HCT116 (cell line): ENCODE measurements at regions not wholly inside any gene's neighbourhood (a gene's known extent, or its start where the extent isn't known, plus 50 kb on each side); places are given as distances from the start of the nearest gene placed in this dataset.

Source experiments
- ATAC-seq: fragments of 200-7000 bp; cut with Tn5 transposase; 2 replicates; pipeline ENCODE4 v1.9.1; 2020; ENCODE audit warnings: mild to moderate bottlenecking, moderate library complexity
- BruUV-seq: library from RNA; stranded (reverse); fragments of 400-500 nt; replicated peaks from 2 replicates; lab custom pipeline; 2021; lab: Mats Ljungman, UMichigan
- CTCF ChIA-PET: fragments of 300-600 bp; sonication (Branson Sonifier 250); formaldehyde crosslinking; loops from one replicate; lab custom pipeline; 2021; ENCODE audit warnings: antibody characterized with exemption; lab: Charles Lee
- POLR2A ChIA-PET: fragments of 300-600, 350-600 bp; sonication (Branson Sonifier 250); formaldehyde crosslinking; loops from one replicate; lab custom pipeline; 2021; ENCODE audit warnings: antibody characterized with exemption; lab: Charles Lee
- RAD21 ChIA-PET, 2 experiments: fragments of 300-600 bp; sonication (Branson Sonifier 250); formaldehyde crosslinking; loops; one replicate each; lab custom pipeline; 2023; ENCODE audit warnings: low total read pairs in 2 of 2; ENCODE audit not compliant: uncharacterized antibody in 2 of 2, unreplicated experiment in 2 of 2, low non-redundant PET in 1 of 2; lab: Charles Lee
- DNase-seq: peaks from one replicate; pipeline ENCODE4 v3.0.0-alpha.2; 2010; ENCODE audit warnings: low read depth, low spot score
- H2AFZ ChIP-seq: fragments of 200-600 bp; shearing (Covaris generic), sonication (generic); 2 replicates; pipeline ENCODE4 v1.6.1; 2017; ENCODE audit warnings: low read depth, mixed run types, mixed read lengths, antibody characterized with exemption, low read length; ENCODE audit not compliant: poor library complexity, severe bottlenecking
- H3K27ac ChIP-seq: 2 replicates; pipeline ENCODE4 v1.5.1; 2012; ENCODE audit warnings: low read depth, low read length
- H3K27me3 ChIP-seq: fragments of 200-600 bp; sonication (generic); 2 replicates; pipeline ENCODE4 v1.6.1; 2016; ENCODE audit warnings: mixed run types, low read length, mixed read lengths; ENCODE audit not compliant: insufficient read depth
- H3K36me3 ChIP-seq, 2 experiments: fragments of 200-500 bp in 1 of 2; fragments of 200-600 bp in 1 of 2; sonication (Bioruptor generic) in 1 of 2; sonication (generic) in 1 of 2; 2 replicates each; pipeline versions ENCODE4 v1.5.1 to v1.6.1; 2014 to 2016; ENCODE audit warnings: low read length in 2 of 2, inconsistent platforms in 1 of 2, mixed read lengths in 1 of 2, mixed run types in 1 of 2; ENCODE audit not compliant: insufficient read depth in 2 of 2, control insufficient read depth in 1 of 2
- H3K4me1 ChIP-seq, 2 experiments: fragments of 200-600 bp in 1 of 2; sonication (generic) in 1 of 2; 2 replicates each; pipeline versions ENCODE4 v1.5.1 to v1.6.1; 2012 to 2017; ENCODE audit warnings: low read length in 2 of 2, inconsistent platforms in 1 of 2, mild to moderate bottlenecking in 1 of 2, mixed read lengths in 1 of 2, mixed run types in 1 of 2, moderate library complexity in 1 of 2; ENCODE audit not compliant: insufficient read depth in 2 of 2, control insufficient read depth in 1 of 2
- H3K4me2 ChIP-seq: fragments of 200-600 bp; sonication (generic); 2 replicates; pipeline ENCODE4 v1.6.1; 2017; ENCODE audit warnings: mixed run types, low read length, mixed read lengths
- H3K4me3 ChIP-seq, 2 experiments: fragments of 200-600 bp in 1 of 2; sonication (generic) in 1 of 2; replicated peaks in 1 of 2; 2 replicates each; pipeline ENCODE4 v1.5.1; 2011 to 2016; ENCODE audit warnings: low read length in 2 of 2, control low read depth in 1 of 2, low read depth in 1 of 2, mild to moderate bottlenecking in 1 of 2, mixed read lengths in 1 of 2, mixed run types in 1 of 2
- H3K79me2 ChIP-seq: fragments of 200-600 bp; sonication (generic); 2 replicates; pipeline ENCODE4 v1.6.1; 2017; ENCODE audit warnings: mild to moderate bottlenecking, mixed run types, low read length, moderate library complexity, mixed read lengths; ENCODE audit not compliant: insufficient read depth
- H3K9ac ChIP-seq: fragments of 200-600 bp; sonication (generic); 2 replicates; pipeline ENCODE4 v1.6.1; 2016; ENCODE audit warnings: low read length, mixed read lengths
- H3K9me2 ChIP-seq: fragments of 200-600 bp; sonication (generic), shearing (Covaris generic); 2 replicates; pipeline ENCODE4 v1.6.1; 2017; ENCODE audit warnings: mixed run types, mild to moderate bottlenecking, moderate library complexity; ENCODE audit not compliant: insufficient read depth
- H3K9me3 ChIP-seq, 2 experiments: fragments of 200-500 bp in 1 of 2; fragments of 200-600 bp in 1 of 2; sonication (Bioruptor generic) in 1 of 2; sonication (generic) in 1 of 2; 2 replicates each; pipeline ENCODE4 v1.6.1; 2014 to 2017; ENCODE audit warnings: low read length in 2 of 2, mixed read lengths in 2 of 2, inconsistent platforms in 1 of 2, low read depth in 1 of 2, mild to moderate bottlenecking in 1 of 2, mixed run types in 1 of 2, moderate library complexity in 1 of 2; ENCODE audit not compliant: control insufficient read depth in 1 of 2, insufficient read depth in 1 of 2
- H4K20me1 ChIP-seq: fragments of 200-600 bp; sonication (generic), shearing (Covaris generic); 2 replicates; pipeline ENCODE4 v1.6.1; 2017; ENCODE audit warnings: mixed run types, mild to moderate bottlenecking, moderate library complexity; ENCODE audit not compliant: insufficient read depth
- CEBPB ChIP-seq: IDR thresholded peaks from 2 replicates; pipeline ENCODE4 v1.6.1; 2012; ENCODE audit warnings: low read depth
- EGR1 ChIP-seq: IDR thresholded peaks from 2 replicates; pipeline ENCODE4 v1.6.1; 2012; ENCODE audit warnings: low read depth
- ELF1 ChIP-seq: IDR thresholded peaks from 2 replicates; pipeline ENCODE4 v1.6.1; 2012; ENCODE audit warnings: low read depth, borderline replicate concordance
- EZH2 ChIP-seq: fragments of 200-600 bp; sonication (generic); IDR thresholded peaks from 2 replicates; pipeline ENCODE4 v1.6.1; 2017; ENCODE audit warnings: antibody characterized with exemption, mixed run types
- EZH2phosphoT487 ChIP-seq: fragments of 200-600 bp; IDR thresholded peaks from 2 replicates; pipeline ENCODE4 v1.6.1; 2018; ENCODE audit warnings: antibody characterized with exemption, borderline replicate concordance
- FOSL1 ChIP-seq: IDR thresholded peaks from 2 replicates; pipeline ENCODE4 v1.6.1; 2012; ENCODE audit warnings: low read depth
- MAX ChIP-seq: IDR thresholded peaks from 2 replicates; pipeline ENCODE4 v1.6.1; 2012
- POLR2A ChIP-seq: IDR thresholded peaks from 2 replicates; pipeline ENCODE4 v1.7.0; 2011; ENCODE audit warnings: borderline replicate concordance; ENCODE audit not compliant: insufficient read depth, insufficient read length; ENCODE audit errors: extremely low read depth
- POLR2AphosphoS5 ChIP-seq: IDR thresholded peaks from 2 replicates; pipeline ENCODE4 v1.6.1; 2011; ENCODE audit warnings: mild to moderate bottlenecking, low read depth, low read length, moderate library complexity
- RAD21 ChIP-seq: IDR thresholded peaks from 2 replicates; pipeline ENCODE4 v1.6.1; 2012; ENCODE audit warnings: low read depth, mild to moderate bottlenecking
- SIN3A ChIP-seq: IDR thresholded peaks from 2 replicates; pipeline ENCODE4 v1.6.1; 2012; ENCODE audit warnings: low read depth
- SP1 ChIP-seq: IDR thresholded peaks from 2 replicates; pipeline ENCODE4 v1.6.1; 2012; ENCODE audit warnings: low read depth
- SRF ChIP-seq: IDR thresholded peaks from 2 replicates; pipeline ENCODE4 v1.6.1; 2012; ENCODE audit warnings: low read depth
- TCF7L2 ChIP-seq: IDR thresholded peaks from 2 replicates; pipeline ENCODE4 v1.7.0; 2011; ENCODE audit warnings: borderline replicate concordance, inconsistent platforms; ENCODE audit not compliant: insufficient read depth, insufficient read length; ENCODE audit errors: extremely low read depth
- ZBTB33 ChIP-seq: IDR thresholded peaks from 2 replicates; pipeline ENCODE4 v1.6.1; 2011; ENCODE audit warnings: mild to moderate bottlenecking, low read length, moderate library complexity; ENCODE audit not compliant: insufficient replicate concordance; ENCODE audit errors: extremely low read depth
- ZFX ChIP-seq: fragments of 450-650 bp; IDR thresholded peaks from 2 replicates; pipeline ENCODE4 v1.6.1; 2017
- ZNF274 ChIP-seq: fragments of 200-500 bp; sonication (Bioruptor generic); IDR thresholded peaks from 2 replicates; pipeline ENCODE4 v1.6.1; 2014; ENCODE audit warnings: mild to moderate bottlenecking, low read depth, low read length, inconsistent platforms
- intact Hi-C: fragments of 100-400 bp; cut with micrococcal nuclease; formaldehyde crosslinking; loops from 2 replicates; pipeline ENCODE4 v1.10.0; 2022
- TF ChIP-seq, protein P1 (sequence below): IDR thresholded peaks from 2 replicates; pipeline ENCODE4 v1.6.1; 2012; ENCODE audit warnings: low read depth
- TF ChIP-seq, protein P2 (sequence below), 3 experiments: fragments of 200-600 bp in 1 of 3; sonication (generic) in 1 of 3; IDR thresholded peaks in 2 of 3; conservative IDR thresholded peaks in 1 of 3; 2 replicates each; pipeline ENCODE4 v1.5.1; 2012 to 2017; ENCODE audit warnings: low read depth in 2 of 3, low read length in 2 of 3, antibody characterized with exemption in 1 of 3, borderline replicate concordance in 1 of 3, control low read depth in 1 of 3, mild to moderate bottlenecking in 1 of 3, mixed read lengths in 1 of 3, mixed run types in 1 of 3, moderate library complexity in 1 of 3; ENCODE audit not compliant: insufficient read depth in 1 of 3
- TF ChIP-seq, protein P3 (sequence below): IDR thresholded peaks from 2 replicates; pipeline ENCODE4 v1.6.1; 2012

DNA sequence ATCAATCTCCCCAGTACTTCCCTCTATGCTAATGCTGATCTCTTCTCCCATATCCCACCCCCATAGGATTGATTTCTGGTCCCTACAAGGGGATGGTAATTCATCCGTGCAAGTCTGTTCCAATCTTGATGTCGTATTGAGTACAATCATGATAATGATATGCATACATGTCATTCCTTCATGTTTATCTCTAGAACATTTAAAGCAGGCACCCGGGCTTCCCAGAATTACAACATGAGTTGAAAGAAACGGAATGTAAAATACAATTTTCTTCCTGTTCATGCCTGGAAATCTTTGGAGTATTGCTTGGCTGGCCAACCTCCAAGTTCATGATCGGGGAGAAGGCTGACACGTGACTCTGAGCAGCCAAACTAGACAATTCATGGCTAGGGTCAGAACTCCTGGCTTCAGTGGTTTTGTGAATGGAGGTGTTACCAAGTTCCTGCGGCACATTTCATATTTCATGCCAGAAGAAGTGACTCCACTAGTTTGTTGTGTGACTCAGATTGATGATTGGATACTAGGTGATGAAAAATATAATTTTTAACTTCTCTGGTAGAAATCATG, 66.6 kb downstream of the C9orf152 start:
- no TSS peak for BruUV-seq
- Histone ChIP-seq H3K9ac (no peak overlapping the region), H3K36me3 (peaks cover 0 to 21% of the 10 kb centered on the region in 2 experiments; a peak in 1 of 4 replicates), H3K9me3 (no peaks in the 10 kb centered on the region), H3K27me3 (no peaks in the 10 kb centered on the region), H2AFZ (no peak overlapping the region), H3K4me3 (no peak overlapping the region), H3K27ac (no peak overlapping the region), H4K20me1 (peaks cover 4% of the 10 kb centered on the region; the same call in 1 of the 2 replicates), H3K4me1 (no peaks in the 10 kb centered on the region), H3K4me2 (no peak overlapping the region), H3K9me2 (0 out of 2 replicates have a peak, but pooled peaks cover 2% of the 10 kb centered on the region)
- CTCF ChIA-PET = no interaction called here
- POLR2A ChIA-PET = no interaction called here
- ATAC-seq = no peak
- TF ChIP-seq, protein P1, sequence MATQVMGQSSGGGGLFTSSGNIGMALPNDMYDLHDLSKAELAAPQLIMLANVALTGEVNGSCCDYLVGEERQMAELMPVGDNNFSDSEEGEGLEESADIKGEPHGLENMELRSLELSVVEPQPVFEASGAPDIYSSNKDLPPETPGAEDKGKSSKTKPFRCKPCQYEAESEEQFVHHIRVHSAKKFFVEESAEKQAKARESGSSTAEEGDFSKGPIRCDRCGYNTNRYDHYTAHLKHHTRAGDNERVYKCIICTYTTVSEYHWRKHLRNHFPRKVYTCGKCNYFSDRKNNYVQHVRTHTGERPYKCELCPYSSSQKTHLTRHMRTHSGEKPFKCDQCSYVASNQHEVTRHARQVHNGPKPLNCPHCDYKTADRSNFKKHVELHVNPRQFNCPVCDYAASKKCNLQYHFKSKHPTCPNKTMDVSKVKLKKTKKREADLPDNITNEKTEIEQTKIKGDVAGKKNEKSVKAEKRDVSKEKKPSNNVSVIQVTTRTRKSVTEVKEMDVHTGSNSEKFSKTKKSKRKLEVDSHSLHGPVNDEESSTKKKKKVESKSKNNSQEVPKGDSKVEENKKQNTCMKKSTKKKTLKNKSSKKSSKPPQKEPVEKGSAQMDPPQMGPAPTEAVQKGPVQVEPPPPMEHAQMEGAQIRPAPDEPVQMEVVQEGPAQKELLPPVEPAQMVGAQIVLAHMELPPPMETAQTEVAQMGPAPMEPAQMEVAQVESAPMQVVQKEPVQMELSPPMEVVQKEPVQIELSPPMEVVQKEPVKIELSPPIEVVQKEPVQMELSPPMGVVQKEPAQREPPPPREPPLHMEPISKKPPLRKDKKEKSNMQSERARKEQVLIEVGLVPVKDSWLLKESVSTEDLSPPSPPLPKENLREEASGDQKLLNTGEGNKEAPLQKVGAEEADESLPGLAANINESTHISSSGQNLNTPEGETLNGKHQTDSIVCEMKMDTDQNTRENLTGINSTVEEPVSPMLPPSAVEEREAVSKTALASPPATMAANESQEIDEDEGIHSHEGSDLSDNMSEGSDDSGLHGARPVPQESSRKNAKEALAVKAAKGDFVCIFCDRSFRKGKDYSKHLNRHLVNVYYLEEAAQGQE = no peak
- TF ChIP-seq ZNF274 (no peak), RAD21 (no peak), EGR1 (no peak), EZH2 (no peak), TCF7L2 (no peak), FOSL1 (no peak), ELF1 (no peak), EZH2phosphoT487 (no peak), POLR2AphosphoS5 (no peak), SRF (no peak), ZBTB33 (no peak), CEBPB (no peak), ZFX (no peak), POLR2A (no peak), SP1 (no peak), MAX (no peak), SIN3A (no peak)
- TF ChIP-seq, protein P2, sequence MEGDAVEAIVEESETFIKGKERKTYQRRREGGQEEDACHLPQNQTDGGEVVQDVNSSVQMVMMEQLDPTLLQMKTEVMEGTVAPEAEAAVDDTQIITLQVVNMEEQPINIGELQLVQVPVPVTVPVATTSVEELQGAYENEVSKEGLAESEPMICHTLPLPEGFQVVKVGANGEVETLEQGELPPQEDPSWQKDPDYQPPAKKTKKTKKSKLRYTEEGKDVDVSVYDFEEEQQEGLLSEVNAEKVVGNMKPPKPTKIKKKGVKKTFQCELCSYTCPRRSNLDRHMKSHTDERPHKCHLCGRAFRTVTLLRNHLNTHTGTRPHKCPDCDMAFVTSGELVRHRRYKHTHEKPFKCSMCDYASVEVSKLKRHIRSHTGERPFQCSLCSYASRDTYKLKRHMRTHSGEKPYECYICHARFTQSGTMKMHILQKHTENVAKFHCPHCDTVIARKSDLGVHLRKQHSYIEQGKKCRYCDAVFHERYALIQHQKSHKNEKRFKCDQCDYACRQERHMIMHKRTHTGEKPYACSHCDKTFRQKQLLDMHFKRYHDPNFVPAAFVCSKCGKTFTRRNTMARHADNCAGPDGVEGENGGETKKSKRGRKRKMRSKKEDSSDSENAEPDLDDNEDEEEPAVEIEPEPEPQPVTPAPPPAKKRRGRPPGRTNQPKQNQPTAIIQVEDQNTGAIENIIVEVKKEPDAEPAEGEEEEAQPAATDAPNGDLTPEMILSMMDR (IDR thresholded peaks at IDR 0.05 in 2 of 3, conservative IDR thresholded peaks at IDR 0.05 in 1 of 3; ENCODE audit: borderline replicate concordance in 1 of 3, insufficient read depth in 1 of 3, low read depth in 2 of 3, low read length in 2 of 3) = no peak
- TF ChIP-seq, protein P3, sequence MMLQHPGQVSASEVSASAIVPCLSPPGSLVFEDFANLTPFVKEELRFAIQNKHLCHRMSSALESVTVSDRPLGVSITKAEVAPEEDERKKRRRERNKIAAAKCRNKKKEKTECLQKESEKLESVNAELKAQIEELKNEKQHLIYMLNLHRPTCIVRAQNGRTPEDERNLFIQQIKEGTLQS = no peak
- TF ChIP-seq, all 23 proteins: peak for 0
- H3K79me2 ChIP-seq = peaks cover 63% of the 10 kb centered on the region
- DNase-seq = no peak
- intact Hi-C loops = no loop called here
- RAD21 ChIA-PET = no interaction called here
